Tibial artery (tissue), 4 donors: ENCODE measurements at regions not wholly inside any gene's neighbourhood (a gene's known extent, or its start where the extent isn't known, plus 50 kb on each side); places are given as distances from the start of the nearest gene placed in this dataset.

ENCODE experiments used
- DNase-seq, 2 donors: peaks; one replicate each; pipeline ENCODE4 v3.0.0-alpha.2; 2019
- H3K27ac ChIP-seq, 2 donors: fragments of 200-600 bp; sonication (generic) in 1 of 2; 1 replicate in 1 of 2; 2 replicates in 1 of 2; pipeline ENCODE4 v1.5.1; 2018 to 2019; ENCODE audit warnings: mild to moderate bottlenecking in 1 of 2
- H3K27me3 ChIP-seq, 2 donors: fragments of 200-600 bp; sonication (generic) in 1 of 2; one replicate each; pipeline versions ENCODE4 v1.5.1 to v1.6.0; 2016 to 2019
- H3K36me3 ChIP-seq, 3 donors: fragments of 200-600 bp; sonication (generic) in 2 of 3; one replicate each; pipeline ENCODE4 v1.5.1; 2016 to 2019; ENCODE audit warnings: mild to moderate bottlenecking in 2 of 3
- H3K4me1 ChIP-seq, 4 donors: fragments of 200-600 bp; sonication (generic) in 2 of 4; 1 replicate in 3 of 4; 2 replicates in 1 of 4; pipeline ENCODE4 v1.5.1; 2016 to 2019
- H3K4me3 ChIP-seq, 2 donors: fragments of 200-600 bp; sonication (generic) in 1 of 2; 1 replicate in 1 of 2; 2 replicates in 1 of 2; pipeline ENCODE4 v1.5.1; 2018 to 2019; ENCODE audit warnings: mild to moderate bottlenecking in 2 of 2
- H3K9me3 ChIP-seq, 3 donors: fragments of 200-600 bp; sonication (generic) in 1 of 3; one replicate each; pipeline ENCODE4 v1.5.1; 2016 to 2019
- CTCF ChIP-seq, 2 experiments: fragments of 200-600 bp in 1 of 2; fragments of 450-650 bp in 1 of 2; IDR thresholded peaks; one replicate each; pipeline ENCODE4 v1.5.1; 2017 to 2019; ENCODE audit warnings: antibody characterized with exemption in 2 of 2, mild to moderate bottlenecking in 1 of 2, moderate library complexity in 1 of 2
- intact Hi-C: fragments of 100-400 bp; cut with DNase I; formaldehyde crosslinking; loops from one replicate; pipeline ENCODE4 v1.15.0; 2023; ENCODE audit warnings: low total_unique reads

GRCh38 chr14:60349663-60350365 lies 100.8 kb downstream of the PPM1A start:
- peak; percentile 53 to 60 for TF ChIP-seq CTCF (IDR thresholded peaks at IDR 0.05)
- intact Hi-C loops = loop anchor here (5.0 kb wide), 1 partner anchor 212 kb away; no protein-coding TSS in a partner anchor
- H3K27me3 ChIP-seq = no peaks in the 10 kb centered on the region

GRCh38 chr14:60350366-60350720 lies 101.3 kb downstream of the PPM1A start:
- no peak for TF ChIP-seq CTCF (IDR thresholded peaks at IDR 0.05)
- Histone ChIP-seq H3K4me1 (peaks cover 0 to 5% (median 2%) of the 10 kb centered on the region in 4 donors), H3K36me3 (no peaks in the 10 kb centered on the region), H3K27ac (no peak overlapping the region), H3K27me3 (no peaks in the 10 kb centered on the region), H3K4me3 (no peak overlapping the region), H3K9me3 (no peaks in the 10 kb centered on the region)
- intact Hi-C loops = no loop called here
- no peak for DNase-seq

More at GRCh38 chr14:60349663-60350365, 100.8 kb downstream of the PPM1A start:
- no peaks in the 10 kb centered on the region for H3K9me3 ChIP-seq
- no peak overlapping the region for H3K27ac ChIP-seq
- DNase-seq = peak in 1 of 2 donors; percentile 30
- H3K36me3 ChIP-seq = no peaks in the 10 kb centered on the region
- H3K4me1 ChIP-seq = peaks cover 0 to 5% (median 2%) of the 10 kb centered on the region in 4 donors
- H3K4me3 ChIP-seq = no peak overlapping the region

GRCh38 chr14:60353420-60353819 lies 104.4 kb downstream of the PPM1A start:
- no peak for TF ChIP-seq CTCF (IDR thresholded peaks at IDR 0.05)
- Histone ChIP-seq H3K9me3 (no peaks in the 10 kb centered on the region), H3K4me1 (peaks cover 0 to 5% (median 2%) of the 10 kb centered on the region in 4 donors), H3K36me3 (no peaks in the 10 kb centered on the region), H3K27ac (no peak overlapping the region), H3K4me3 (no peak overlapping the region), H3K27me3 (no peaks in the 10 kb centered on the region)
- intact Hi-C loops = no loop called here
- DNase-seq = no peak

GRCh38 chr14:60355768-60356167 lies 106.7 kb downstream of the PPM1A start:
- H3K27me3 ChIP-seq = no peaks in the 10 kb centered on the region
- H3K4me3 ChIP-seq = no peak overlapping the region
- no peaks in the 10 kb centered on the region for H3K9me3 ChIP-seq
- H3K4me1 ChIP-seq = no peaks in the 10 kb centered on the region
- no peak for DNase-seq
- no peaks in the 10 kb centered on the region for H3K36me3 ChIP-seq
- H3K27ac ChIP-seq = no peak overlapping the region
- intact Hi-C loops = no loop called here
- TF ChIP-seq CTCF (IDR thresholded peaks at IDR 0.05) = no peak

GRCh38 chr14:60356386-60356785 lies 107.4 kb downstream of the PPM1A start:
- no peaks in the 10 kb centered on the region for H3K9me3 ChIP-seq
- H3K4me3 ChIP-seq = no peak overlapping the region
- TF ChIP-seq CTCF (IDR thresholded peaks at IDR 0.05) = no peak
- no peaks in the 10 kb centered on the region for H3K27me3 ChIP-seq
- no peak for DNase-seq
- H3K27ac ChIP-seq = no peak overlapping the region
- no peaks in the 10 kb centered on the region for H3K4me1 ChIP-seq
- H3K36me3 ChIP-seq = no peaks in the 10 kb centered on the region
- intact Hi-C loops = no loop called here
